Spinal cord (tissue), 9 donors: ENCODE measurements at regions not wholly inside any gene's neighbourhood (a gene's known extent, or its start where the extent isn't known, plus 50 kb on each side); places are given as distances from the start of the nearest gene placed in this dataset.

ENCODE experiments used
- DNase-seq, 6 donors: peaks; one replicate each; pipeline versions ENCODE4 v3.0.0 to v3.0.0-alpha.2; 2013 to 2015; ENCODE audit warnings: low spot score in 6 of 6, low read depth in 4 of 6
- H3K27ac ChIP-seq: one replicate; pipeline ENCODE4 v1.5.1; 2013; ENCODE audit warnings: low read depth, low read length, control low read depth
- H3K27me3 ChIP-seq: one replicate; pipeline ENCODE4 v1.6.1; 2013; ENCODE audit warnings: low read length; ENCODE audit not compliant: control insufficient read depth, insufficient read depth
- H3K36me3 ChIP-seq: one replicate; pipeline ENCODE4 v1.6.1; 2013; ENCODE audit warnings: low read length; ENCODE audit not compliant: control insufficient read depth, insufficient read depth
- H3K4me1 ChIP-seq: one replicate; pipeline ENCODE4 v1.6.1; 2013; ENCODE audit warnings: low read length; ENCODE audit not compliant: control insufficient read depth, insufficient read depth
- H3K4me3 ChIP-seq: one replicate; pipeline ENCODE4 v1.5.1; 2013; ENCODE audit warnings: low read depth, low read length, control low read depth
- H3K9me3 ChIP-seq: one replicate; pipeline ENCODE4 v1.6.1; 2013; ENCODE audit warnings: low read length; ENCODE audit not compliant: control insufficient read depth, insufficient read depth
- WGBS: methylation state at CpG from one replicate; pipeline ENCODE4 v1.1.5; 2013; ENCODE audit warnings: missing lambda C conversion rate; ENCODE audit not compliant: insufficient coverage; 5-methylcytosine and 5-hydroxymethylcytosine counted together
- donor health status: healthy.

DNA sequence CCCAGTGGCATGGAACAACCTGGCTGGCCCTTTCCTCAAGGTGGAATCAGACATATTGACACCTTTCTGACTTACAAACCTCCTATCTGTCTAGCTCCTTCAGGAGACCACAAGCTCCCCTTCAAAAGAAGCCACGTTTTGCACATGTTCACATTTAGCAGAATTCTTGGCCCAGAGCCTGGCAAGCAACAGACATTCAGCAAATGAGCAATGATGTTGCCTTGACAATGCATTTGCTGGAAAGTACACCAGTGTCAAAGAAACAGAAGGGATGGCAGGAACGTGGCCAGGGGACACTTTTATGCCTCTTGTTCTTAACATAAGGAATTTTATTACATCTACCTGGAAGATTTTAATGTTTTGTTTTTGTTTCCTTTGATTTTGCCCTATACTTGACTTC is 85.5 kb upstream of the FGF14 start:
- 33% methylated on average over 1 of the region's 2 CpGs for WGBS
- Histone ChIP-seq H3K27me3 (no peaks in the 10 kb centered on the region), H3K36me3 (no peaks in the 10 kb centered on the region), H3K4me1 (no peaks in the 10 kb centered on the region), H3K4me3 (no peak overlapping the region), H3K9me3 (no peaks in the 10 kb centered on the region), H3K27ac (no peak overlapping the region)
- DNase-seq = peak in 4 of 6 donors; percentile 2 to 84 (median 39)

DNA sequence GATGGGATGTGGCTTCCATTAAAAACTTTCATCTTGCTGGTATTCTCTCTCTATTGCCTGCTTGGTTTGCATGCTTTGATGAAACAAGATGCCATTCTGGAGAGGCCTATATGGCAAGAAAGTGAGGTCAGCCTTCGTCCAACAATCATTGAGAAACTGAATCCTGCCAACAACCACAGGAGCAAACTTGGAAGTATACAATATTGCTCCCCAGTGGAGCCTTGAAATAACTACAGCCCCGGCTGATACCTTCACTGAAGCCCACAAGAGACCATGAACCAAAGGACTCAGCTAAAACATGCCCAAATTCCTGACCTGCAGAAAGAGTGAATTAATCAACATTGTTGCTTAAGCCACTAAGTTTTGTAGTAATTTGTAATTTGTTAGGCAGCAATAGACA is 82.5 kb upstream of the FGF14 start:
- H3K4me3 ChIP-seq = no peak overlapping the region
- no peaks in the 10 kb centered on the region for H3K4me1 ChIP-seq
- WGBS = 20% methylated on average over 2 of the region's 2 CpGs
- peak in 1 of 6 donors; percentile 6 for DNase-seq
- no peaks in the 10 kb centered on the region for H3K36me3 ChIP-seq
- H3K27me3 ChIP-seq = no peaks in the 10 kb centered on the region
- no peaks in the 10 kb centered on the region for H3K9me3 ChIP-seq
- H3K27ac ChIP-seq = no peak overlapping the region

DNA sequence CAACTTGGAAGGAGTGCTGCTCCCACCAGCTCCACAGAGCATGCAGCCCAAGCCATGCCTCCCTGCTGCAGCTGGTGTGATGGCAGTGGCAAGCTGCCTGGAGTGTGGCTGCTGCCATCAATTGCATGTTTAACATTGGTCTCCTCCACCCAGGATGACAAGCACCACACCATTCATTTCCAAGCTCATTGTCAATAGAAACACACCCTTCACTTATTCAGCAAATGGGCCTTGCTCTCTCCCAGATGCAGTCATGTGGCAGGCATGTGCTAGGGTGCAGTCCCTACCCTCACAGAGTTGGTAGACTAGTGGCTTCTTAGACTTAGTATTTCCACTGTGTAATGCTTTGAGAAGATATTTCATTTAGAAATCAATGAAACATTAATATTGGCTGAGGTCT is 70.8 kb upstream of the FGF14 start:
- Histone ChIP-seq H3K27ac (no peak overlapping the region), H3K9me3 (no peaks in the 10 kb centered on the region), H3K27me3 (no peaks in the 10 kb centered on the region), H3K4me1 (no peaks in the 10 kb centered on the region), H3K4me3 (no peak overlapping the region), H3K36me3 (no peaks in the 10 kb centered on the region)
- DNase-seq = no peak

DNA sequence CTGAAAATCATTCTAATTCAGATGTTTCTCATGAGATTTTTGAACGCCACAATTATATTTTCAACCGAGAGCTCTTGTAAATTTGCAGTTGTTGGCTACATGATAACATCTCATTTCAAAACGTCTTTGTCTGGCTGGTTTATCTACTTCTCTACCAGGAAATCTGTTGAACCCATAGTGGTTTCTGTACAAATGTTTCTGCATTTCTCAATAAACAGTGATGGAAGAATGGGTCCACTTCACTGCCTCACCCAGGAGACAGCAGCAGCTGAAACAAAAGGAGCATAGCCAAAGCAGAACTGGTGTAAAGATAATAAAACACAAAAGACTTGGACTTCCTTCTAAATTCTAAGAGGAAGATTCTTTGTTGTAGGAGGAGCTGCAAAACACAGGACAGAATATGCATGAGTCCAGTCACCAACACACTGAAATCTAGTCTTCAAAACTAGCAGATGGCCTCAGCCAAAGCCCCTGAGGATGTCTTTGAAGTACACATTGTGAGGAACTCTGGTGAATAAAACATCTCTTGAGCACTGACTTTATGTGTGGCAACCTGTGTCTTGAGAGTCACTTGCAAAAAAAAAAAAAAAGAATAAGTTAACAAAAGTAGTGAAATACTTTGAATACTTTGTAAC is 68.6 kb upstream of the FGF14 start:
- no peak for DNase-seq
- Histone ChIP-seq H3K27ac (no peak overlapping the region), H3K4me3 (no peak overlapping the region), H3K9me3 (no peaks in the 10 kb centered on the region), H3K36me3 (no peaks in the 10 kb centered on the region), H3K4me1 (no peaks in the 10 kb centered on the region), H3K27me3 (no peaks in the 10 kb centered on the region)
- WGBS = 89% methylated on average over 1 of the region's 3 CpGs

DNA sequence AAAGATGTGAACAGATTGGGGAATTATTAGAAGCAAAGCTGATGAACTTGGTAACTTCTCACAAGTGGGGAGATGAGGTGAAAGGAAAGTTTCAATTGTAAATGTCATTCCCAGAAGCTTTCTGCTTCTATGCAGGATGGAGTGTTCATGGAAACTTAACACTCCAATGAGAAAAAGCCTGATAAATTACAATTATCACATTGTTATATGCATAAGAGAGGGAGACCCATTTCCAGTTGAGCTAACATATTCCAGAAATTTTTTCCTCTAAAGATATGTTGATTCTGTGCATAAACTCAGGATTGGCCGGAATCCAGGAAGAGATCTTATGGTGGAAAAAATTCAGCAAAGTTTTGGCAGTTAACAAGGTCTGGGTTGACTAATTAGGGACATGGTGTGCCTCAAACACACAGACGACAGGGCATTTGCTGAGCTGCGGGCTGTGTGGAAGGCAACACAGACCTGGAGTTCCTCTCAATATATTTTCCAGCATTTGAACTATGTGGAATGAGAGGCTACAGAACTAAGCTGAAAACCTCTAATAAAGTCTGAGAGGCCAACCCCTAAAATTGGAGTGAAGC is 64.9 kb upstream of the FGF14 start:
- peak in 1 of 6 donors; percentile 80 for DNase-seq
- H3K4me1 ChIP-seq = no peaks in the 10 kb centered on the region
- 80% methylated on average over 1 of the region's 3 CpGs for WGBS

DNA sequence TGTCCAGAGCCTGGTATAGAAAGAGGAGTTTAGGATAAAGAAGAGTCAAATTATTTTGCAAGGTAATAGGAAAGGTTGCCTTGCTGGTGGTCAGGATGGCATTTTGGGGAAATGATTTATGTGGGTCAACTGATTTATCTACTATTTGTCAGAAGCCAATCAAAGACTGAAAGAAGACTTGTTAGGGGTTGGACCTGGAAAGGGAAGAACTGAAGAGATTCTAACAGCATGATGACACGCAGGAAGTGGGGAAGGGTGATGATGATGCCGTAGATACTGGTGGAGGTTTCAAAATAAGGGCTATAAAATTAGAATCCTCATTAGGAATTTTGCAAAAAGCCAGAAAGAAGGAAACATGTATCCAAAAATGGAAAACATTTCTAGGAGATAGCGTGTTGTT is 60.7 kb upstream of the FGF14 start:
- WGBS = 100% methylated on average over 2 of the region's 3 CpGs
- no peak overlapping the region for H3K27ac ChIP-seq
- no peaks in the 10 kb centered on the region for H3K36me3 ChIP-seq
- H3K9me3 ChIP-seq = no peaks in the 10 kb centered on the region
- no peaks in the 10 kb centered on the region for H3K4me1 ChIP-seq
- DNase-seq = no peak
- no peaks in the 10 kb centered on the region for H3K27me3 ChIP-seq
- H3K4me3 ChIP-seq = no peak overlapping the region

More for the DNA sequence above, 64.9 kb upstream of the FGF14 start:
- Histone ChIP-seq H3K9me3 (no peaks in the 10 kb centered on the region), H3K27me3 (no peaks in the 10 kb centered on the region), H3K4me3 (no peak overlapping the region), H3K36me3 (no peaks in the 10 kb centered on the region), H3K27ac (no peak overlapping the region)

DNA sequence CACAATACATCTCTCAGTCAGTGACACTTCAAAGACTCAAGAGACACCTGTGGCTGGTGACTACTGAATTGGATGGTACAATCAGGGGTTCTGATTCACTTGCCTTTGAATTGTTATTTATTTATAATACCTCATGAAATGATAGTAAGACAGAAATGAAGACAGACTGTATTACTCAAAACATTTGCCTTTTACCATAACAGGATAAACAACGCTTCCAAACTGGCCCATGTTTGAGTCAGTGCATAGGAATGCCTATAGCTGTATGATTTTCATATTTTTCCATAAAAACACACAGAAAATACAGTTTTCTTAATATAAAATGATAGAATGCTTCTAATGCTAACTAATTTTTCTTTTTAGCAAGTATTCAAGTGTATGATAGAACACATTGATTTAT is 59.5 kb upstream of the FGF14 start:
- WGBS = no CpG with 5 or more reads among the region's 1 CpG
- no peak for DNase-seq
- H3K36me3 ChIP-seq = no peaks in the 10 kb centered on the region

DNA sequence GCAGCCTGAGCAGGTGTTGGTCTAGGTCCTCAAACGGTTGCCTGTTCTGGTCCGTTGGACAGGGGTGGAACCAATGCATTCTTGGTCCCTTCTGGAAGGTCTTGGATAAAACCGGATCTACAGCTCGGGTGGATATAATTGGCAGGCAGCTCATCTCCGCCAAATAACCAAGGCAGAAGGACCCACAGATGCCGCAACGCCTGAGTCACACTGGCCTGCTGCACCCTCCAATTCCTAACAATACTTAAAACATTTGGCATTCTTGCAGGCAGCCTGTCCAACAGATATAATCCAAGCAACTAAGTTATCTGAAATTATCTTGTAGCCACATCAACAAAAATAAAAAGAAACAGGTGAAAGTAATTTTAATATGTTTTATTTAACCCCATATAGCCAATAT is 59.0 kb upstream of the FGF14 start:
- WGBS = 99% methylated on average over 5 of the region's 7 CpGs
- no peaks in the 10 kb centered on the region for H3K36me3 ChIP-seq
- H3K27me3 ChIP-seq = no peaks in the 10 kb centered on the region
- no peak for DNase-seq
- H3K4me1 ChIP-seq = no peaks in the 10 kb centered on the region
- H3K4me3 ChIP-seq = no peak overlapping the region
- H3K27ac ChIP-seq = no peak overlapping the region
- H3K9me3 ChIP-seq = no peaks in the 10 kb centered on the region

More for the DNA sequence above, 59.5 kb upstream of the FGF14 start:
- Histone ChIP-seq H3K4me1 (no peaks in the 10 kb centered on the region), H3K4me3 (no peak overlapping the region), H3K27ac (no peak overlapping the region), H3K9me3 (no peaks in the 10 kb centered on the region), H3K27me3 (no peaks in the 10 kb centered on the region)

DNA sequence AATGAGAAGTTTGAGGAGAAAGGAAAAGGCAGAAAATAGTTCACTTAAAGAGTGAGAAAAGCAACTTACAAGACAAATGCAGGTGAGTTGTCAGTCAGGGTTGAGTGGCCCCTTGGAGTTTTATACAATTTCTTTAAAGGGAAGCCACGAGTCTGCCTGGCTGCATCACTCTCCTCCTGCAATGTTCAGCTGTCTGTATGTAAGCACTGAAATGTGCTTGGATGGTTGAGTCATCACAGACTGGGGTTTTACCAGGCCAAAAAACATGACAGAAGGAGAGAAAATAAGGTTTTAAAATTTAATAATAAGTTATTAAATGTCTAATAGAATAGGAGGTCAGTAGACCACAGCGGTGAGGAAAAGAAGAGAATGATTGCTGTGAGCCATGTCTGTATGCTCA is 51.0 kb upstream of the FGF14 start:
- H3K36me3 ChIP-seq = no peaks in the 10 kb centered on the region
- H3K4me1 ChIP-seq = no peaks in the 10 kb centered on the region
- H3K4me3 ChIP-seq = no peak overlapping the region
- H3K27me3 ChIP-seq = no peaks in the 10 kb centered on the region
- WGBS = 57% methylated on average over 1 of the region's 2 CpGs
- H3K27ac ChIP-seq = no peak overlapping the region
- H3K9me3 ChIP-seq = no peaks in the 10 kb centered on the region
- DNase-seq = no peak
